HEK293T (cell line): ENCODE measurements at regions not wholly inside any gene's neighbourhood (a gene's known extent, or its start where the extent isn't known, plus 50 kb on each side); places are given as distances from the start of the nearest gene placed in this dataset.

Experiments
- BHLHE40 ChIP-seq: fragments of 450-650 bp; IDR thresholded peaks from 2 replicates; pipeline ENCODE4 v1.6.1; 2016; ENCODE audit warnings: mild to moderate bottlenecking, moderate library complexity, borderline replicate concordance
- FOXA1 ChIP-seq: fragments of 450-650 bp; IDR thresholded peaks from 2 replicates; pipeline ENCODE4 v1.6.1; 2016; ENCODE audit warnings: mild to moderate bottlenecking
- FOXK2 ChIP-seq: fragments of 450-650 bp; IDR thresholded peaks from 2 replicates; pipeline ENCODE4 v1.6.1; 2016; ENCODE audit warnings: mild to moderate bottlenecking
- HDGF ChIP-seq: fragments of 450-650 bp; IDR thresholded peaks from 2 replicates; pipeline ENCODE4 v1.6.1; 2017; ENCODE audit warnings: antibody characterized with exemption, borderline replicate concordance
- LEF1 ChIP-seq: fragments of 450-650 bp; IDR thresholded peaks from 2 replicates; pipeline ENCODE4 v1.6.1; 2017; ENCODE audit warnings: mild to moderate bottlenecking, borderline replicate concordance
- NFRKB ChIP-seq: fragments of 450-650 bp; IDR thresholded peaks from 2 replicates; pipeline ENCODE4 v1.6.1; 2016; ENCODE audit warnings: mild to moderate bottlenecking, moderate library complexity
- SP1 ChIP-seq: fragments of 450-650 bp; IDR thresholded peaks from 2 replicates; pipeline ENCODE4 v1.6.1; 2017
- SUZ12 ChIP-seq: fragments of 450-650 bp; IDR thresholded peaks from 2 replicates; pipeline ENCODE4 v1.6.1; 2016; ENCODE audit warnings: mild to moderate bottlenecking
- TARDBP ChIP-seq: fragments of 450-650 bp; IDR thresholded peaks from 2 replicates; pipeline ENCODE4 v1.6.1; 2016
- ZNF384 ChIP-seq: fragments of 450-650 bp; IDR thresholded peaks from 2 replicates; pipeline ENCODE4 v1.6.1; 2016
- TF ChIP-seq, protein P1 (sequence below): fragments of 450-650 bp; IDR thresholded peaks from 2 replicates; pipeline ENCODE4 v1.6.1; 2016

DNA sequence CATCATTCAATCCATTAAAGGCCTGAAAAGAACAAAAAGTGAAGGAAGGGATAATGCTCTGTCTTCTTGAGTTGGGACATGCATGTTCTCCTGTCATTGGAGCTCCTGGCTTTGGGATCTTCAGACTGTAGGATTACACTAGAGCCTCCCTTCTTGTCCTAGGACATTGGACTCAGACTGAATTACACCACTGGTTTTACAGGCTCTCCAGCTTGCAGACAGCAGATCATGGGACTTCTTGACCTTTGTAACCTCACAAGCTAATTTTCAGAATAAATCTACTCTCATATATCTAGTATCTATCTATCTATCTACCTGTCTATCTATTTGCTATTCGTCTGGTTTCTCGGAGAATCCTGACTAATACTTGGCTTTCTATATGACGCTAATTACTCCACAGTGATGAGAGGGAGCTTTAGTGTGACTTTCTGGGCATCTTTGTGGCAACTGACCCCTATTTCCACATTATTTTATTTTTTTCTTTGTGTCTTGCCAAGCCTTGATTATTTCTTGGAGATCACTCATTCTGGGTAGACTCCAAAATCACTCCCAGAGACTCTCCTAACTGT is 151.9 kb upstream of the ZNF184 start:
- no peak for TF ChIP-seq SP1
- no peak for TF ChIP-seq ZNF384
- no peak for TF ChIP-seq FOXA1
- TF ChIP-seq SUZ12: no peak
- TF ChIP-seq TARDBP: no peak
- TF ChIP-seq, protein P1, sequence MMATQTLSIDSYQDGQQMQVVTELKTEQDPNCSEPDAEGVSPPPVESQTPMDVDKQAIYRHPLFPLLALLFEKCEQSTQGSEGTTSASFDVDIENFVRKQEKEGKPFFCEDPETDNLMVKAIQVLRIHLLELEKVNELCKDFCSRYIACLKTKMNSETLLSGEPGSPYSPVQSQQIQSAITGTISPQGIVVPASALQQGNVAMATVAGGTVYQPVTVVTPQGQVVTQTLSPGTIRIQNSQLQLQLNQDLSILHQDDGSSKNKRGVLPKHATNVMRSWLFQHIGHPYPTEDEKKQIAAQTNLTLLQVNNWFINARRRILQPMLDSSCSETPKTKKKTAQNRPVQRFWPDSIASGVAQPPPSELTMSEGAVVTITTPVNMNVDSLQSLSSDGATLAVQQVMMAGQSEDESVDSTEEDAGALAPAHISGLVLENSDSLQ: no peak
- TF ChIP-seq BHLHE40: no peak
- TF ChIP-seq NFRKB: no peak
- no peak for TF ChIP-seq LEF1
- TF ChIP-seq HDGF: no peak
- no peak for TF ChIP-seq FOXK2
